ENCODE measurements at regions not wholly inside any gene's neighbourhood (a gene's known extent, or its start where the extent isn't known, plus 50 kb on each side); places are given as distances from the start of the nearest gene placed in this dataset.
A peak's percentile ranks its signal among the peaks of the same experiment; 100 is the strongest.

DNA sequence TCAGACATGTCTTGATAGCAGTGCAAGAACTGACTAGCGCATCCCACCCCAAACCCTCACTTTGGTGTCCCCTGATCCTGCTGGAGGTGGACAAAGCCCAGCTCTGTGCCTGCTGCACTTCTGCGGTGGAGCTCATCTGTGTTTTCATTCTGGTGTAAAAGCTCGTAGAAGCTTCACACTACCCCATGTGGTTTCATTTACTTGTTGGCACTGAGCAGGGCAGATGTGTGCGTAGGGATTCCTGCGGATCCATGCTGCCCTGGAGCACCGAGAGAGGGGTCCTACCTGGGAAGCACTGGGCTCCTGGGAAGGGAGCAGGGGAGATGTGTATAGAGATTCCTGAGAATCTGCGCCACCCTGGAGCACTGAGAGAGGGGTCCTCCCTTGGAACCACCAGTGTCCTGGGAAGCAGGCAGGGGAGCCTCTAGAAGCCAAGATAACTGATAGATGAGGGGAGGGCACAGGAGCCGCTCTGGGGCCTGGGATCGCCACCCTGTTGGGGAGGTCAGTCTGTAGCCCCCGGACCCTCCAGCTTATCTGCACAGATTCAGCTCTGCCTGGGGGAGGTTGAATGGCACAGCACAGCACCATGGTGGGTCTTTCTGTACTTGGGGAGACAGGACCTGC lies 106.9 kb upstream of the OTOS start:
- H3K9me3 Mint-ChIP-seq: no peaks in the 10 kb centered on the region
- peaks cover 0 to 2% of the 10 kb centered on the region in 2 experiments for H3K27me3 ChIP-seq (ENCODE audit: control insufficient read depth in 1 of 2, insufficient read depth in 2 of 2, low read length in 2 of 2)
- no peak overlapping the region for H3K4me3 ChIP-seq (ENCODE audit: low read length)
- H3K36me3 ChIP-seq (ENCODE audit: insufficient read depth, low read length): no peaks in the 10 kb centered on the region
- CTCF ChIA-PET: no interaction called here
- DNase-seq: peak in 1 of 14 experiments; percentile 22
- H3K36me3 Mint-ChIP-seq (ENCODE audit: low read depth): no peaks in the 10 kb centered on the region
- POLR2A ChIA-PET: no interaction called here
- no peak overlapping the region for H3K4me3 Mint-ChIP-seq
- H3K4me1 ChIP-seq (ENCODE audit: insufficient read depth, low read length): no peaks in the 10 kb centered on the region
- no peak overlapping the region for H3K27ac Mint-ChIP-seq
- ATAC-seq (ENCODE audit: poor library complexity): no peak
- H3K9me3 ChIP-seq (ENCODE audit: control insufficient read depth in 1 of 2, insufficient read depth in 1 of 2, low read length in 2 of 2): peaks cover 0 to 26% of the 10 kb centered on the region in 2 experiments
- no peaks in the 10 kb centered on the region for H3K4me1 Mint-ChIP-seq (ENCODE audit: low read depth)
- H3K27ac ChIP-seq (ENCODE audit: low read depth in 1 of 2, low read length in 2 of 2): no peak overlapping the region
- intact Hi-C loops (cut with DNase I, micrococcal nuclease): no loop called here
- TF ChIP-seq, protein P1, sequence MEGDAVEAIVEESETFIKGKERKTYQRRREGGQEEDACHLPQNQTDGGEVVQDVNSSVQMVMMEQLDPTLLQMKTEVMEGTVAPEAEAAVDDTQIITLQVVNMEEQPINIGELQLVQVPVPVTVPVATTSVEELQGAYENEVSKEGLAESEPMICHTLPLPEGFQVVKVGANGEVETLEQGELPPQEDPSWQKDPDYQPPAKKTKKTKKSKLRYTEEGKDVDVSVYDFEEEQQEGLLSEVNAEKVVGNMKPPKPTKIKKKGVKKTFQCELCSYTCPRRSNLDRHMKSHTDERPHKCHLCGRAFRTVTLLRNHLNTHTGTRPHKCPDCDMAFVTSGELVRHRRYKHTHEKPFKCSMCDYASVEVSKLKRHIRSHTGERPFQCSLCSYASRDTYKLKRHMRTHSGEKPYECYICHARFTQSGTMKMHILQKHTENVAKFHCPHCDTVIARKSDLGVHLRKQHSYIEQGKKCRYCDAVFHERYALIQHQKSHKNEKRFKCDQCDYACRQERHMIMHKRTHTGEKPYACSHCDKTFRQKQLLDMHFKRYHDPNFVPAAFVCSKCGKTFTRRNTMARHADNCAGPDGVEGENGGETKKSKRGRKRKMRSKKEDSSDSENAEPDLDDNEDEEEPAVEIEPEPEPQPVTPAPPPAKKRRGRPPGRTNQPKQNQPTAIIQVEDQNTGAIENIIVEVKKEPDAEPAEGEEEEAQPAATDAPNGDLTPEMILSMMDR (IDR thresholded peaks at IDR 0.05): no peak
- peaks cover 24% of the 10 kb centered on the region for H3K27me3 Mint-ChIP-seq

DNA sequence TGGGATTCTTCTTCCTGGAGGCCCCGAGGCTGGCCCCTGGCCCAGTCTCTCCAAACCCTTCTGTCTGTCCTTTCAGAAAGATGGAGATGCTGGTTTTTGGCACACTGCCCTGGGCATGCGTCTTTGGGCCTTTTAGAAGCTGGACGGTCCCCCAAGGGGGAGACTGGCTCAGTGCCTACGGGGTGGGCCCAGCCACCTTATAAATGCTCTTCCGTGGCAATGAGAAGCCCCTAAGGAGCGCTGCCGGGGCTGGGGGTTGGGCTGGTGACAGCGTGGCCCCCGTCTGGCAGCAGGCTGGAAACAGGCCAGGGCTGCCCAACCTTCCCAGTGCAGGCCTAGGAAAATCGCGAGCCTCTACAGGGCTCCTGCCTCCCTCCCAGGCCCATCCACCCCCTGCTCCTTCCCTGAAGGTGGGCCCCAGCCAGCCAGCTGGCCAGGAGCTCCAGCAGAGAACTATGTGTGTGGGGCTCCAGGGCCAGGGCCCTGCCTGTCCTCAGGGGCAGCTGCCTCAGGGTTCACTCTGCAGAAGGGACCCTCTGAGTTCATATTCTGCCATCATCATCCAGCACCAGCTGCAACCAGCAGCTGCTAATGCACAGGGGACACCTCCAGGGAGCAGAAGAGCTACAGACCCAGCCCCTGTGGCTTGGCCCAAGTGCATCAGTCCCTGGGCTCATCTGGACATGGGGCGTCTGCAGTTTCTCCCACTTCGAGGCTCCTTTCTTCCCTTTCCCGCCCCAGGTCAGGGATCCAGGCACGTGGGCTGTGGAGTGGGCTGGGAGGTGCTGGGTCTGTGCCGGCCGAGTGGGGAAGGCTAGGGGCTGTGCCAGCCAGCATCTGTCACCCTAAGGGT lies 107.6 kb upstream of the OTOS start:
- ChIA-PET CTCF (no interaction called here), POLR2A (no interaction called here)
- no peak overlapping the region for H3K4me3 ChIP-seq (ENCODE audit: low read length)
- H3K27me3 ChIP-seq (ENCODE audit: control insufficient read depth in 1 of 2, insufficient read depth in 2 of 2, low read length in 2 of 2): peaks cover 0 to 2% of the 10 kb centered on the region in 2 experiments
- H3K36me3 Mint-ChIP-seq (ENCODE audit: low read depth): no peaks in the 10 kb centered on the region
- H3K9me3 ChIP-seq (ENCODE audit: control insufficient read depth in 1 of 2, insufficient read depth in 1 of 2, low read length in 2 of 2): peaks cover 0 to 26% of the 10 kb centered on the region in 2 experiments
- DNase-seq: peak in 1 of 14 experiments; percentile 25
- H3K27ac ChIP-seq (ENCODE audit: low read depth in 1 of 2, low read length in 2 of 2): no peak overlapping the region
- ATAC-seq (ENCODE audit: poor library complexity): no peak
- no peaks in the 10 kb centered on the region for H3K4me1 ChIP-seq (ENCODE audit: insufficient read depth, low read length)
- intact Hi-C loops (cut with DNase I, micrococcal nuclease): no loop called here
- no peaks in the 10 kb centered on the region for H3K4me1 Mint-ChIP-seq (ENCODE audit: low read depth)
- H3K27ac Mint-ChIP-seq: no peak overlapping the region
- no peak overlapping the region for H3K4me3 Mint-ChIP-seq
- H3K27me3 Mint-ChIP-seq: peaks cover 24% of the 10 kb centered on the region
- H3K9me3 Mint-ChIP-seq: no peaks in the 10 kb centered on the region
- H3K36me3 ChIP-seq (ENCODE audit: insufficient read depth, low read length): no peaks in the 10 kb centered on the region
- TF ChIP-seq, protein P1 (IDR thresholded peaks at IDR 0.05): no peak

DNA sequence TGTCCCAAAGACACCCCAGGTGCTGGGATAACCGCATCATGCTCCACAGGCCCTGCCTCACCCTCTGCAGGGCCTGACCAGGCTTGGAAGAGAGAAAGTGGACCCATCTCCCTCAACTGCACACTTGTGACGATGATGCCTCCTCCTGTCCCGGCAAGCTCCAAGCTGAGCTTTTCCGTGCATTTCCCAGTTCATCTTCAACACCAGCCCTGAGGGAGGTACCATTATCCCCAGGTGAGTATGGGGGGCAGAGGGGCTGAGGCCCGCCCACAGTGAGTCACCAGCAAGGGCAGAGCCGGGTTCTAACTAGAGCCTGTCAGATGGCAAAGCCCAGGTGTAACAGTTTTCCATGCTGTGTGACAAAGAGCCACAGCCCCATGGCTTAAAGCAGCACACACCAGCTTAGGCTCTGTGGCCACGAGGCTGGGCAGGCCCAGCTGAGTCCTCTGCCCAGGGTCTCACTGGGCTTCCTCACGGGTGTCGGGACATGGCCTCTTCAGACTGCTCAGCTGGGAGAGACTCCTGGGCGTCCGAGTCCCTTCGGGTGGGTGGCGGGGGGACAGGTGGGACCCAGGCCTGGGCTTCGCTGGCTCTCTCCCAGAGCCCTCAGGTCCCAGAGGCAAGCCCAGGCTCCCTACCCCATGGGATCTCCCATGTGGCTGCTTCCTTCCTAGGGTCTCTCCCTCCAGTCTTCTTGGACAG lies 108.4 kb upstream of the OTOS start:
- no peak for ATAC-seq (ENCODE audit: poor library complexity)
- H3K9me3 ChIP-seq (ENCODE audit: control insufficient read depth in 1 of 2, insufficient read depth in 1 of 2, low read length in 2 of 2): peaks cover 0 to 26% of the 10 kb centered on the region in 2 experiments
- POLR2A ChIA-PET: no interaction called here
- DNase-seq: peak in 1 of 14 experiments; percentile 22
- H3K4me3 ChIP-seq (ENCODE audit: low read length): no peak overlapping the region
- Mint-ChIP-seq H3K27me3 (peaks cover 24% of the 10 kb centered on the region), H3K36me3 (ENCODE audit: low read depth) (no peaks in the 10 kb centered on the region), H3K4me3 (no peak overlapping the region), H3K9me3 (no peaks in the 10 kb centered on the region), H3K27ac (no peak overlapping the region), H3K4me1 (ENCODE audit: low read depth) (no peaks in the 10 kb centered on the region)
- no peaks in the 10 kb centered on the region for H3K4me1 ChIP-seq (ENCODE audit: insufficient read depth, low read length)
- CTCF ChIA-PET: no interaction called here
- H3K27ac ChIP-seq (ENCODE audit: low read depth in 1 of 2, low read length in 2 of 2): no peak overlapping the region
- intact Hi-C loops (cut with DNase I, micrococcal nuclease): no loop called here
- TF ChIP-seq, protein P1 (IDR thresholded peaks at IDR 0.05): no peak
- H3K36me3 ChIP-seq (ENCODE audit: insufficient read depth, low read length): no peaks in the 10 kb centered on the region
- peaks cover 0 to 2% of the 10 kb centered on the region in 2 experiments for H3K27me3 ChIP-seq (ENCODE audit: control insufficient read depth in 1 of 2, insufficient read depth in 2 of 2, low read length in 2 of 2)

Measured in CD4-positive, alpha-beta T cell (primary cell).